Upper lobe of left lung (tissue), 4 donors: ENCODE measurements at regions not wholly inside any gene's neighbourhood (a gene's known extent, or its start where the extent isn't known, plus 50 kb on each side); places are given as distances from the start of the nearest gene placed in this dataset.

ENCODE experiments used
- EP300 ChIP-seq, 4 donors: sonication (generic); formaldehyde crosslinking; IDR thresholded peaks; one replicate each; pipeline ENCODE4 v1.5.1; 2017; ENCODE audit warnings: antibody characterized with exemption in 4 of 4, control low read depth in 2 of 4
- TF ChIP-seq, protein P1 (sequence below), 6 experiments: fragments of 450-650 bp in 4 of 6; fragments of 200-600 bp in 2 of 6; sonication (generic) in 2 of 6; IDR thresholded peaks; one replicate each; pipeline ENCODE4 v1.5.1; 2016 to 2019; ENCODE audit warnings: antibody characterized with exemption in 6 of 6

DNA sequence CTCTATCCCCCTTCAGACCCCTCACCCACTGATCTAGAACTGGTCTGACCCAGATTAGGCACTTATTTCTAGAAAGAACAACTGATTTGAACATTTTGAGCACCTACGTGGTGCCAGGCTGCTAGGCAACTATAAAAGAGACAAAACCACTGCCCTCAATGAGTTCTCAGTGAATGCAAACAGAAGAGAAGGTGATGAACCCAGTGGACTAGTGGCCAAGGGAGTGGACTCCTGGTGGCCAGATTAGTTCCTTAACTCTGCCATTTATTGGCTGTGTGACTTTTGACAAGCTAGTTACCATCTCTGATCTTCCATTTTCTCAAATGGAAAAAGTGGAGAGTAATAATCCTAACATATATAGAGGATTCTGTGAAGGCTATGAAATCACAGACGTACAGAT, 259.1 kb upstream of the SALL1 start:
- TF ChIP-seq, protein P1, sequence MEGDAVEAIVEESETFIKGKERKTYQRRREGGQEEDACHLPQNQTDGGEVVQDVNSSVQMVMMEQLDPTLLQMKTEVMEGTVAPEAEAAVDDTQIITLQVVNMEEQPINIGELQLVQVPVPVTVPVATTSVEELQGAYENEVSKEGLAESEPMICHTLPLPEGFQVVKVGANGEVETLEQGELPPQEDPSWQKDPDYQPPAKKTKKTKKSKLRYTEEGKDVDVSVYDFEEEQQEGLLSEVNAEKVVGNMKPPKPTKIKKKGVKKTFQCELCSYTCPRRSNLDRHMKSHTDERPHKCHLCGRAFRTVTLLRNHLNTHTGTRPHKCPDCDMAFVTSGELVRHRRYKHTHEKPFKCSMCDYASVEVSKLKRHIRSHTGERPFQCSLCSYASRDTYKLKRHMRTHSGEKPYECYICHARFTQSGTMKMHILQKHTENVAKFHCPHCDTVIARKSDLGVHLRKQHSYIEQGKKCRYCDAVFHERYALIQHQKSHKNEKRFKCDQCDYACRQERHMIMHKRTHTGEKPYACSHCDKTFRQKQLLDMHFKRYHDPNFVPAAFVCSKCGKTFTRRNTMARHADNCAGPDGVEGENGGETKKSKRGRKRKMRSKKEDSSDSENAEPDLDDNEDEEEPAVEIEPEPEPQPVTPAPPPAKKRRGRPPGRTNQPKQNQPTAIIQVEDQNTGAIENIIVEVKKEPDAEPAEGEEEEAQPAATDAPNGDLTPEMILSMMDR (IDR thresholded peaks at IDR 0.05), result no peak
- TF ChIP-seq EP300 (IDR thresholded peaks at IDR 0.05), result no peak
